H1 (cell line): ENCODE measurements at regions not wholly inside any gene's neighbourhood (a gene's known extent, or its start where the extent isn't known, plus 50 kb on each side); places are given as distances from the start of the nearest gene placed in this dataset.

ENCODE experiments used
- KDM4A ChIP-seq: IDR thresholded peaks from one replicate; pipeline ENCODE4 v1.7.1; 2012; ENCODE audit warnings: low read depth, mild to moderate bottlenecking, moderate library complexity, low read length, inconsistent platforms; ENCODE audit not compliant: severe bottlenecking
- RNF2 ChIP-seq: fragments of 200-900, 300-1000 bp; sonication (generic); IDR thresholded peaks from 2 replicates; pipeline ENCODE4 v1.7.1; 2016; ENCODE audit warnings: borderline replicate concordance, low read depth, mild to moderate bottlenecking, antibody characterized with exemption, low read length; ENCODE audit not compliant: poor library complexity, severe bottlenecking; ENCODE audit errors: missing control alignments

- TF ChIP-seq RNF2 (no peak), KDM4A (no peak)
These were observed 666.4 kb downstream of the DIPK2A start (continued) for GRCh38 chr3:144638009-144638408.
